ENCODE measurements at regions not wholly inside any gene's neighbourhood (a gene's known extent, or its start where the extent isn't known, plus 50 kb on each side); places are given as distances from the start of the nearest gene placed in this dataset.

DNA sequence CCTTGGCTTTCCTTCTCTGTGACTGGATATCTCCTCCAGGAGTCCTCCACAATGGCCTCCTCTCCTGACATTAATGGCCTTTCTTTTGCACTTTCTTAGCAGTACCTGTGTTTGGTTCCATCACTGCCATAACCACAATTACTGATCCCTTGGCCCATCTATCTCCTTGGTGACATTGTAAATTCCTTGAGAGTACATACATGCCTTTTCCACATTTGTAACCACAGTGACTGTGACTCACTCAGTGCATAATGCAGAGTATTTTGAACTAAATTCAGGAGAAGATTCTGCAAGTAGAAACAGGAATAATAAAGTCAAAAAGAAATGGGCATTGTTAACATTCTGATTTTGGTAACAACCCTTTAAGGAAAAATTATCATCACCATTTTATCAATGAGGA is 197.2 kb upstream of the SOX4 start:
- H3K4me2 ChIP-seq = no peak overlapping the region
- no peak overlapping the region for H3K27ac ChIP-seq
- H3K4me3 ChIP-seq (IDR thresholded peaks at IDR 0.05; ENCODE audit: insufficient read depth, low read depth, low read length) = no peak overlapping the region
- no peaks in the 10 kb centered on the region for H4K20me1 ChIP-seq (ENCODE audit: insufficient read depth)
- H3K79me2 ChIP-seq (ENCODE audit: insufficient read depth, low read depth) = no peaks in the 10 kb centered on the region
- H3K9ac ChIP-seq = no peak overlapping the region
- H2AFZ ChIP-seq (ENCODE audit: low read depth) = no peak overlapping the region
- H3K27me3 ChIP-seq (ENCODE audit: insufficient read depth, low read depth) = no peaks in the 10 kb centered on the region
- TF ChIP-seq, protein P1, sequence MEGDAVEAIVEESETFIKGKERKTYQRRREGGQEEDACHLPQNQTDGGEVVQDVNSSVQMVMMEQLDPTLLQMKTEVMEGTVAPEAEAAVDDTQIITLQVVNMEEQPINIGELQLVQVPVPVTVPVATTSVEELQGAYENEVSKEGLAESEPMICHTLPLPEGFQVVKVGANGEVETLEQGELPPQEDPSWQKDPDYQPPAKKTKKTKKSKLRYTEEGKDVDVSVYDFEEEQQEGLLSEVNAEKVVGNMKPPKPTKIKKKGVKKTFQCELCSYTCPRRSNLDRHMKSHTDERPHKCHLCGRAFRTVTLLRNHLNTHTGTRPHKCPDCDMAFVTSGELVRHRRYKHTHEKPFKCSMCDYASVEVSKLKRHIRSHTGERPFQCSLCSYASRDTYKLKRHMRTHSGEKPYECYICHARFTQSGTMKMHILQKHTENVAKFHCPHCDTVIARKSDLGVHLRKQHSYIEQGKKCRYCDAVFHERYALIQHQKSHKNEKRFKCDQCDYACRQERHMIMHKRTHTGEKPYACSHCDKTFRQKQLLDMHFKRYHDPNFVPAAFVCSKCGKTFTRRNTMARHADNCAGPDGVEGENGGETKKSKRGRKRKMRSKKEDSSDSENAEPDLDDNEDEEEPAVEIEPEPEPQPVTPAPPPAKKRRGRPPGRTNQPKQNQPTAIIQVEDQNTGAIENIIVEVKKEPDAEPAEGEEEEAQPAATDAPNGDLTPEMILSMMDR (conservative IDR thresholded peaks at IDR 0.05; ENCODE audit: low read depth, low read length) = no peak
- H3K4me1 ChIP-seq (ENCODE audit: low read depth, poor library complexity, severe bottlenecking) = no peaks in the 10 kb centered on the region
- H3K36me3 ChIP-seq (ENCODE audit: insufficient read depth) = no peaks in the 10 kb centered on the region

GRCh38 chr6:21398741-21399325 is 194.7 kb upstream of the SOX4 start:
- Histone ChIP-seq H3K4me2 (no peak overlapping the region), H3K9ac (no peak overlapping the region)
- TF ChIP-seq, protein P1 (conservative IDR thresholded peaks at IDR 0.05; ENCODE audit: low read depth, low read length) = no peak

DNA sequence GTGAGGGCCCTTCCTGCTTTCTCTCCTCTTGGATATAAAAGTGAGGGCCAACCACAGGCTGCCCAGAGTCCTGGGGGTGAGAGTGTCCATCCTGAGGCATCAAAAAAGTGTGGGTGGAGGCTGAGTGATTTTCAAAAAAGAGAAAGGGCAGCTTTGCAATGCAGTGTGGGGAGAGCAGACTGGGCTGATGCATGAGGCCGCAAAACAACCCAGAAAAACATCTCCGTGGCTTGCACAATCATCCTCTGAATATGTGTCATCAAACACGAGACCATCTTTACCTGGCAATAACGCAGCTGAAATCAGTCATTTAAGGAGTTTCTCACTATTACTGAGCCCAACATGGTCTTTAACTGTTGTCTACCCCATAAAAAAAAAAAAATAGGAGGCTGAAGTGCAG is 191.2 kb upstream of the SOX4 start:
- Histone ChIP-seq H4K20me1 (ENCODE audit: insufficient read depth) (no peaks in the 10 kb centered on the region), H2AFZ (ENCODE audit: low read depth) (no peak overlapping the region), H3K36me3 (ENCODE audit: insufficient read depth) (no peaks in the 10 kb centered on the region), H3K4me1 (ENCODE audit: low read depth, poor library complexity, severe bottlenecking) (no peaks in the 10 kb centered on the region), H3K9ac (no peak overlapping the region), H3K4me2 (no peak overlapping the region), H3K4me3 (IDR thresholded peaks at IDR 0.05; ENCODE audit: insufficient read depth, low read depth, low read length) (no peak overlapping the region), H3K27ac (no peak overlapping the region), H3K27me3 (ENCODE audit: insufficient read depth, low read depth) (no peaks in the 10 kb centered on the region), H3K79me2 (ENCODE audit: insufficient read depth, low read depth) (no peaks in the 10 kb centered on the region)
- TF ChIP-seq, protein P1 (conservative IDR thresholded peaks at IDR 0.05; ENCODE audit: low read depth, low read length) = no peak

More at GRCh38 chr6:21398741-21399325, 194.7 kb upstream of the SOX4 start:
- Histone ChIP-seq H3K36me3 (ENCODE audit: insufficient read depth) (no peaks in the 10 kb centered on the region), H3K79me2 (ENCODE audit: insufficient read depth, low read depth) (no peaks in the 10 kb centered on the region), H3K4me1 (ENCODE audit: low read depth, poor library complexity, severe bottlenecking) (no peaks in the 10 kb centered on the region), H4K20me1 (ENCODE audit: insufficient read depth) (no peaks in the 10 kb centered on the region), H2AFZ (ENCODE audit: low read depth) (no peak overlapping the region), H3K27ac (no peak overlapping the region), H3K27me3 (ENCODE audit: insufficient read depth, low read depth) (no peaks in the 10 kb centered on the region), H3K4me3 (IDR thresholded peaks at IDR 0.05; ENCODE audit: insufficient read depth, low read depth, low read length) (no peak overlapping the region)

DNA sequence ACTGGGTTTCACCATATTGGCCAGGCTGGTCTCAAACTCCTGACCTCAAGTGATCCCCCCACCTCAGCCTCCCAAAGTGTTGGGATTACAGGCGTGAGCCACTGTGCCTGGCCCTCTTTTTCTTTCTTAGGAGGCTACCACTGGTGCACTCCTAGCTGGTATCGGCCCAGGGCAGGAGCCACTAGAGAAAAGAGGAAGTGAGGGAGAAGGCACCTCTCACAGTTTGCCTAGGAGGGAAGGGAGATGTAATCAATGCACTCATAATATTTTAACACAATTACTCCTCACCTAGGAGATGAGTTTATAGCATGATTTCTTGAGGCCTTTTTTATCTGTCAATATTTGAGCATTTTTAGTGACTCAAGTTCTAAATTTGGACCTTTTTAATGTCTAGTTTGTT is 189.0 kb upstream of the SOX4 start:
- no peaks in the 10 kb centered on the region for H3K79me2 ChIP-seq (ENCODE audit: insufficient read depth, low read depth)
- no peak overlapping the region for H3K9ac ChIP-seq
- H3K4me3 ChIP-seq (IDR thresholded peaks at IDR 0.05; ENCODE audit: insufficient read depth, low read depth, low read length) = no peak overlapping the region
- TF ChIP-seq, protein P1 (conservative IDR thresholded peaks at IDR 0.05; ENCODE audit: low read depth, low read length) = no peak
- H3K36me3 ChIP-seq (ENCODE audit: insufficient read depth) = no peaks in the 10 kb centered on the region
- H3K4me2 ChIP-seq = no peak overlapping the region
- H3K27me3 ChIP-seq (ENCODE audit: insufficient read depth, low read depth) = no peaks in the 10 kb centered on the region
- H2AFZ ChIP-seq (ENCODE audit: low read depth) = no peak overlapping the region
- H4K20me1 ChIP-seq (ENCODE audit: insufficient read depth) = no peaks in the 10 kb centered on the region
- no peak overlapping the region for H3K27ac ChIP-seq
- H3K4me1 ChIP-seq (ENCODE audit: low read depth, poor library complexity, severe bottlenecking) = no peaks in the 10 kb centered on the region

Data from KMS-11 (cell line).